GM12874 (cell line): ENCODE measurements at regions not wholly inside any gene's neighbourhood (a gene's known extent, or its start where the extent isn't known, plus 50 kb on each side); places are given as distances from the start of the nearest gene placed in this dataset.

ENCODE experiments used
- CTCF ChIP-seq: IDR thresholded peaks from 2 replicates; pipeline ENCODE4 v1.5.1; 2011; ENCODE audit warnings: low read depth, mild to moderate bottlenecking, control low read depth, low read length, moderate library complexity; ENCODE audit not compliant: insufficient read depth

GRCh38 chr10:90378524-90379076 is 479.2 kb downstream of the HTR7 start:
- TF ChIP-seq CTCF, result no peak

DNA sequence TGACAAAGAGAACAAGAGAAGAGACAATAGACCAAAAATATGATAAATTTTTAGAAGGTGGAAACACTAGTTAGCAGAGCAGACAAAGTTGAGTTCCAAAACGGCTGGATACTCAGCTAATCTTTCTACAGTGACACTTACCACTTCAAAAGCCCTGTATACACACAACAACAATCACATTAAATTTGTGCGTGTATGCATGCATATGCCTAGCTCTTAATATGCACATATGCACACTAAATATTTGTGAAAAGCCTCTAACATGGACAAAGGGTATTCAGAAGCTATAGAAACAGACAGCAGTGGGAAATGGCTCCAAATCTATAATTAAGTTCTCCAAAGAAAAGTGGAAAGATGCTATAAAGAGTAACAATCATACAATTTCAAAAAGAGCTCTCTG is 476.4 kb downstream of the HTR7 start:
- no peak for TF ChIP-seq CTCF

- TF ChIP-seq CTCF, result no peak
Measured at GRCh38 chr10:90389876-90390275, 468.0 kb downstream of the HTR7 start.

DNA sequence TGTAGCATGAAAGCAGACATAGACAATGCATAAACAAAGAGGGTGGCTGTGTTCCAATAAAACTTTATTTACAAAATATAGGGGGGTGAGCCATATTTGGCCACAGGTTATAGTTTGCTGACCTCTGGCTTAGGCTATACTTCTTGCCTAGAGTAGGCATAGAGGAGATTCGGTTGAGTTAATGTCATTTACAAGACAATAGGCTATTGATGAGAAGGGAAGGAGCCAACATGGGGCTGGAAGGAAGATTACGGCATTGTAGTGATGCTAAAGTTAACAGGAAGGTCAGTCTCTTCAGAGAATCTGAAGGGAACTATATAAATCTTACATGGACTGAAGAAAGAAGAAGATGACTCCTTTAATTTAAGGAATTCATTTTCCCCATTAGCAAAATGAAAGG is 463.5 kb downstream of the HTR7 start:
- TF ChIP-seq CTCF, result no peak

- no peak for TF ChIP-seq CTCF
Measured at GRCh38 chr10:90396721-90397120, 461.1 kb downstream of the HTR7 start.

GRCh38 chr10:90398566-90398965 is 459.3 kb downstream of the HTR7 start:
- no peak for TF ChIP-seq CTCF

- no peak for TF ChIP-seq CTCF
Measured at GRCh38 chr10:90399782-90400181, 458.1 kb downstream of the HTR7 start.
